Kidney (tissue), 13 donors: ENCODE measurements at regions not wholly inside any gene's neighbourhood (a gene's known extent, or its start where the extent isn't known, plus 50 kb on each side); places are given as distances from the start of the nearest gene placed in this dataset.

Experiments used
- DNase-seq, 5 donors: peaks; one replicate each; pipeline ENCODE4 v3.0.0-alpha.2; 2013 to 2020
- FAIRE-seq: peaks from 2 replicates; lab custom pipeline; 2012; peaks lifted over from hg19 to GRCh38; lab: Jason Lieb, UNC
- H3K27ac ChIP-seq, 2 donors: one replicate each; pipeline ENCODE4 v1.7.0; 2013; ENCODE audit warnings: low read depth in 2 of 2, low read length in 2 of 2, inconsistent platforms in 1 of 2
- H3K27me3 ChIP-seq: one replicate; pipeline ENCODE4 v1.7.1; 2013; ENCODE audit warnings: low read length, inconsistent platforms; ENCODE audit not compliant: control insufficient read depth, insufficient read depth
- H3K36me3 ChIP-seq, 3 donors: one replicate each; pipeline versions ENCODE4 v1.7.0 to v1.7.1; 2013; ENCODE audit warnings: low read length in 3 of 3, control low read depth in 1 of 3, inconsistent platforms in 1 of 3; ENCODE audit not compliant: insufficient read depth in 3 of 3, control insufficient read depth in 2 of 3
- H3K4me1 ChIP-seq, 3 donors: one replicate each; pipeline versions ENCODE4 v1.7.0 to v1.7.1; 2013; ENCODE audit warnings: low read length in 3 of 3, inconsistent platforms in 1 of 3, low read depth in 1 of 3; ENCODE audit not compliant: control insufficient read depth in 2 of 3, insufficient read depth in 2 of 3
- H3K4me3 ChIP-seq, 3 donors: one replicate each; pipeline versions ENCODE4 v1.7.0 to v1.8.1; 2013; ENCODE audit warnings: low read length in 3 of 3, control low read depth in 1 of 3, inconsistent platforms in 1 of 3
- H3K9ac ChIP-seq, 3 donors: one replicate each; pipeline versions ENCODE4 v1.7.0 to v1.7.1; 2013; ENCODE audit warnings: low read length in 3 of 3, control low read depth in 1 of 3, inconsistent platforms in 1 of 3
- H3K9me3 ChIP-seq, 3 donors: one replicate each; pipeline versions ENCODE4 v1.7.0 to v1.7.1; 2013; ENCODE audit warnings: low read length in 3 of 3, control low read depth in 1 of 3, inconsistent platforms in 1 of 3; ENCODE audit not compliant: control insufficient read depth in 2 of 3, insufficient read depth in 1 of 3
- intact Hi-C: fragments of 100-400 bp; cut with DNase I; formaldehyde crosslinking; loops from one replicate; pipeline ENCODE4 v1.11.1; 2022
- TF ChIP-seq, protein P1 (sequence below): IDR thresholded peaks from 3 replicates; pipeline ENCODE4 v1.5.1; 2012; ENCODE audit warnings: mild to moderate bottlenecking, moderate library complexity, borderline replicate concordance; ENCODE audit not compliant: insufficient read depth; ENCODE audit errors: extremely low read depth
- donor health status: control.
- donor health status: control.
- donor health status: control.
- donor health status: control.
- donor health status: control.
- donor health status: DM: yes; HTN: yes; CAD: no.
- donor health status: Normal renal cell carcinoma (clear cell type).

DNA sequence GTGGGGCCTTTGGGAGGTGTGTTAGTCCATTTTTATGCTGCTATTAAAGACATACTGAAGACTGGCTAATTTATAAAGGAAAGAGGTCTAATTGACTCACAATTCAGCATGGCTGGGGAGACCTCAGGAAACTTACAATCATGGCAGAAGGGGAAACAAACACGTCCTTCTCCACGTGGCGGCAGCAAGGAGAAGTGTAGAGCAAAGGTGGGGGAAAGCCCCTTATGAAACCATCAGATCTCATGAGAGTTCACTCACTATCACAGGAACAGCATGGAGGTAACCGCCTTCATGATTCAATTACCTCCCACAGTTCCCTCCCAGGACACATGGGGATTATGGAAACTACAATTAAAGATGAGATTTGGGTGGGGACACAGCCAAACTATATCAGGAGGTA, 187.1 kb upstream of the OSR1 start:
- TF ChIP-seq, protein P1, sequence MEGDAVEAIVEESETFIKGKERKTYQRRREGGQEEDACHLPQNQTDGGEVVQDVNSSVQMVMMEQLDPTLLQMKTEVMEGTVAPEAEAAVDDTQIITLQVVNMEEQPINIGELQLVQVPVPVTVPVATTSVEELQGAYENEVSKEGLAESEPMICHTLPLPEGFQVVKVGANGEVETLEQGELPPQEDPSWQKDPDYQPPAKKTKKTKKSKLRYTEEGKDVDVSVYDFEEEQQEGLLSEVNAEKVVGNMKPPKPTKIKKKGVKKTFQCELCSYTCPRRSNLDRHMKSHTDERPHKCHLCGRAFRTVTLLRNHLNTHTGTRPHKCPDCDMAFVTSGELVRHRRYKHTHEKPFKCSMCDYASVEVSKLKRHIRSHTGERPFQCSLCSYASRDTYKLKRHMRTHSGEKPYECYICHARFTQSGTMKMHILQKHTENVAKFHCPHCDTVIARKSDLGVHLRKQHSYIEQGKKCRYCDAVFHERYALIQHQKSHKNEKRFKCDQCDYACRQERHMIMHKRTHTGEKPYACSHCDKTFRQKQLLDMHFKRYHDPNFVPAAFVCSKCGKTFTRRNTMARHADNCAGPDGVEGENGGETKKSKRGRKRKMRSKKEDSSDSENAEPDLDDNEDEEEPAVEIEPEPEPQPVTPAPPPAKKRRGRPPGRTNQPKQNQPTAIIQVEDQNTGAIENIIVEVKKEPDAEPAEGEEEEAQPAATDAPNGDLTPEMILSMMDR, result no peak
- H3K27ac ChIP-seq, result no peak overlapping the region
- no peak for FAIRE-seq
- intact Hi-C loops, result no loop called here
- no peaks in the 10 kb centered on the region for H3K36me3 ChIP-seq
- H3K4me1 ChIP-seq, result no peaks in the 10 kb centered on the region
- DNase-seq, result no peak
- H3K9me3 ChIP-seq, result no peaks in the 10 kb centered on the region
- no peaks in the 10 kb centered on the region for H3K27me3 ChIP-seq
- H3K4me3 ChIP-seq, result no peak overlapping the region
- H3K9ac ChIP-seq, result no peak overlapping the region

GRCh38 chr2:19543663-19544383, 185.4 kb upstream of the OSR1 start:
- intact Hi-C loops, result no loop called here
- no peak overlapping the region for H3K4me3 ChIP-seq
- H3K27ac ChIP-seq, result no peak overlapping the region
- DNase-seq (no peak), FAIRE-seq (no peak)
- H3K27me3 ChIP-seq, result no peaks in the 10 kb centered on the region
- H3K9me3 ChIP-seq, result no peaks in the 10 kb centered on the region
- H3K9ac ChIP-seq, result no peak overlapping the region
- H3K4me1 ChIP-seq, result no peaks in the 10 kb centered on the region
- no peaks in the 10 kb centered on the region for H3K36me3 ChIP-seq
- TF ChIP-seq, protein P1, result no peak

GRCh38 chr2:19542796-19543662, 184.6 kb upstream of the OSR1 start:
- no peak for FAIRE-seq
- no peak for DNase-seq
- no peaks in the 10 kb centered on the region for H3K4me1 ChIP-seq
- no peaks in the 10 kb centered on the region for H3K36me3 ChIP-seq
- TF ChIP-seq, protein P1, result no peak
- no peak overlapping the region for H3K9ac ChIP-seq
- no peaks in the 10 kb centered on the region for H3K27me3 ChIP-seq
- intact Hi-C loops, result no loop called here
- no peak overlapping the region for H3K4me3 ChIP-seq
- no peaks in the 10 kb centered on the region for H3K9me3 ChIP-seq
- no peak overlapping the region for H3K27ac ChIP-seq
